ENCODE measurements at regions not wholly inside any gene's neighbourhood (a gene's known extent, or its start where the extent isn't known, plus 50 kb on each side); places are given as distances from the start of the nearest gene placed in this dataset.

DNA sequence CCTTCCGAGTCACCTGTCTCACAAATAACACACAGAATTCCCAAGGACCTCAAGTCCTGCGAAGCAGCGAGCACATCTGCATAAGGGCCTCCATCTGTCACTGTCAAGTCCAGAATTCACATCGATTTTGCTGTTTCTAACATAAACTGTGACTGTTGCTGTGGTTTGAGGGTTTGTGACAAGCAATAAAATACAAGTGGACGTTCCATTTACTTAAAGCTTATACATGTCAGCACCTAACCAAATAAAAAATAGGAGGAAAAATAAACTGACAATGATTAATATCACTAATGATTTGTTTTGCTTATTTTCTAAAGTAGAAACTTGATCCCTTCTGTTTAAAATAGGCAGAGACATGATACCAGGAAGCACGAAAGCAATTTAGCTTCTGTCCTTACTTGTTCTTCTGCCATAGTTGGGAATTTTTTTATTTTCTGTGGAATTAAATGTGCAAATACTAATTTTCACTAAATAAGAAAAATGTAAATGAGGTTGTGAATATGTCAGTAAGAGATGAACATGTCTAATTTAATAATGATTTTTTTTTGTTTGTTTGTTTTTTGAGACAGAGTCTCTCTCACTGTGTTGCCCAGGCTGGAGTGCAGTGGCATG lies 279.1 kb downstream of the FGF9 start:
- Mint-ChIP-seq H3K36me3 (ENCODE audit: low read depth) (peaks cover 6% of the 10 kb centered on the region), H3K4me3 (no peak overlapping the region), H3K27me3 (ENCODE audit: insufficient read depth) (peaks cover 3% of the 10 kb centered on the region), H3K27ac (no peak overlapping the region), H3K9me3 (peaks cover 37% of the 10 kb centered on the region), H3K4me1 (no peaks in the 10 kb centered on the region)
- Histone ChIP-seq H3K4me1 (ENCODE audit: control insufficient read depth, insufficient read depth, low read length) (no peaks in the 10 kb centered on the region), H3K9me3 (ENCODE audit: control insufficient read depth, low read length) (peaks cover 16% of the 10 kb centered on the region), H3K9ac (ENCODE audit: extremely low read depth, low read length, poor library complexity, severe bottlenecking) (no peak overlapping the region), H3K4me3 (ENCODE audit: low read length) (no peak overlapping the region), H3K27ac (ENCODE audit: low read depth, low read length) (no peak overlapping the region), H3K27me3 (ENCODE audit: control insufficient read depth, insufficient read depth, low read length, poor library complexity, severe bottlenecking) (no peaks in the 10 kb centered on the region), H3K36me3 (ENCODE audit: control insufficient read depth, insufficient read depth, low read length) (no peaks in the 10 kb centered on the region)
- 87 to 88% methylated on average over 3 to 5 of the region's 6 CpGs for WGBS, 2 experiments (ENCODE audit: insufficient coverage in 1 of 2, insufficient read length in 1 of 2)
- no peak for DNase-seq
- TF ChIP-seq CTCF (conservative IDR thresholded peaks at IDR 0.05) = no peak

GRCh38 chr13:21956666-21957065 lies 285.8 kb downstream of the FGF9 start:
- no peaks in the 10 kb centered on the region for H3K27me3 Mint-ChIP-seq (ENCODE audit: insufficient read depth)
- no peaks in the 10 kb centered on the region for H3K4me1 Mint-ChIP-seq
- WGBS, 2 experiments (ENCODE audit: insufficient coverage in 1 of 2, insufficient read length in 1 of 2) = 91% methylated on average over 1 of the region's 1 CpG; no CpG with 5 or more reads in 1 of the 2 experiments

GRCh38 chr13:21957833-21958232 lies 287.0 kb downstream of the FGF9 start:
- Histone ChIP-seq H3K27me3 (ENCODE audit: control insufficient read depth, insufficient read depth, low read length, poor library complexity, severe bottlenecking) (no peaks in the 10 kb centered on the region), H3K9ac (ENCODE audit: extremely low read depth, low read length, poor library complexity, severe bottlenecking) (no peak overlapping the region), H3K27ac (ENCODE audit: low read depth, low read length) (no peak overlapping the region), H3K4me3 (ENCODE audit: low read length) (no peak overlapping the region), H3K36me3 (ENCODE audit: control insufficient read depth, insufficient read depth, low read length) (no peaks in the 10 kb centered on the region), H3K9me3 (ENCODE audit: control insufficient read depth, low read length) (no peaks in the 10 kb centered on the region), H3K4me1 (ENCODE audit: control insufficient read depth, insufficient read depth, low read length) (no peaks in the 10 kb centered on the region)
- H3K9me3 Mint-ChIP-seq = peaks cover 50% of the 10 kb centered on the region
- no peaks in the 10 kb centered on the region for H3K4me1 Mint-ChIP-seq
- H3K27me3 Mint-ChIP-seq (ENCODE audit: insufficient read depth) = no peaks in the 10 kb centered on the region
- H3K36me3 Mint-ChIP-seq (ENCODE audit: low read depth) = peaks cover 3% of the 10 kb centered on the region
- DNase-seq = no peak
- no peak for TF ChIP-seq CTCF (conservative IDR thresholded peaks at IDR 0.05)
- no peak overlapping the region for H3K4me3 Mint-ChIP-seq
- no peak overlapping the region for H3K27ac Mint-ChIP-seq

More at GRCh38 chr13:21956666-21957065, 285.8 kb downstream of the FGF9 start:
- Histone ChIP-seq H3K9me3 (ENCODE audit: control insufficient read depth, low read length) (no peaks in the 10 kb centered on the region), H3K36me3 (ENCODE audit: control insufficient read depth, insufficient read depth, low read length) (no peaks in the 10 kb centered on the region), H3K4me1 (ENCODE audit: control insufficient read depth, insufficient read depth, low read length) (no peaks in the 10 kb centered on the region), H3K9ac (ENCODE audit: extremely low read depth, low read length, poor library complexity, severe bottlenecking) (no peak overlapping the region), H3K27ac (ENCODE audit: low read depth, low read length) (no peak overlapping the region), H3K27me3 (ENCODE audit: control insufficient read depth, insufficient read depth, low read length, poor library complexity, severe bottlenecking) (no peaks in the 10 kb centered on the region), H3K4me3 (ENCODE audit: low read length) (no peak overlapping the region)
- Mint-ChIP-seq H3K4me3 (no peak overlapping the region), H3K27ac (no peak overlapping the region), H3K9me3 (peaks cover 39% of the 10 kb centered on the region), H3K36me3 (ENCODE audit: low read depth) (peaks cover 3% of the 10 kb centered on the region)
- no peak for TF ChIP-seq CTCF (conservative IDR thresholded peaks at IDR 0.05)
- DNase-seq = no peak
